NB4 (cell line): ENCODE measurements at regions not wholly inside any gene's neighbourhood (a gene's known extent, or its start where the extent isn't known, plus 50 kb on each side); places are given as distances from the start of the nearest gene placed in this dataset.
A peak's percentile ranks its signal among the peaks of the same experiment; 100 is the strongest.

ENCODE experiments used
- DNase-seq: peaks from one replicate; pipeline ENCODE4 v3.0.0; 2010; ENCODE audit warnings: low read depth
- H3K4me3 ChIP-seq: one replicate; pipeline ENCODE4 v1.5.1; 2011; ENCODE audit warnings: mild to moderate bottlenecking, low read depth, low read length, moderate library complexity
- MYC ChIP-seq: IDR thresholded peaks from 2 replicates; pipeline ENCODE4 v1.6.1; 2011; ENCODE audit warnings: low read depth, low read length
- POLR2A ChIP-seq: IDR thresholded peaks from 2 replicates; pipeline ENCODE4 v1.6.1; 2011; ENCODE audit warnings: mild to moderate bottlenecking; ENCODE audit not compliant: insufficient read length; ENCODE audit errors: extremely low read depth
- TF ChIP-seq, protein P1 (sequence below): IDR thresholded peaks from 2 replicates; pipeline ENCODE4 v1.6.1; 2011; ENCODE audit warnings: low read depth, low read length
- TF ChIP-seq, protein P2 (sequence below): IDR thresholded peaks from one replicate; pipeline ENCODE4 v1.5.1; 2012; ENCODE audit warnings: low read depth, low read length

DNA sequence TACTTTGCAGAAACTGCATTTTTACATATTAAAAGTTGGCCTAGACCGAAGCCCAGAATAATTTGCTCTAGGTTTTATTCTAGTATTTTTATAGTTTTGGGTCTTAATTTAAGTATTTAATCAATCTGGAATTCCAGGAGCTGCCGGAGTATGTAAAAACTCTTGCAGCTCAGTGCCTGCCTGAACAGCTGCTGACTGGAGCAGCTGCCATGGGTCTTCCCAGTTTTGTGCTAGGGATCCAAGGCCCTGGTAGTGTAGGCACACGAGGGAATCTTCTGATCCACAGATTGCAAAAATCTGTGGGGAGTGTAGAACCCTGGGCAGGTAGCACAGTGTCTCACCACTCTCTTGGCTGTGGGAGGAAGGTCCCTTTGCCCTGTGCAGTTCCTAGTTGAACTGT is 87.0 kb upstream of the HS3ST3A1 start:
- DNase-seq, result no peak
- no peak overlapping the region for H3K4me3 ChIP-seq
- TF ChIP-seq, protein P1, sequence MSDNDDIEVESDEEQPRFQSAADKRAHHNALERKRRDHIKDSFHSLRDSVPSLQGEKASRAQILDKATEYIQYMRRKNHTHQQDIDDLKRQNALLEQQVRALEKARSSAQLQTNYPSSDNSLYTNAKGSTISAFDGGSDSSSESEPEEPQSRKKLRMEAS, result no peak
- no peak for TF ChIP-seq MYC
- TF ChIP-seq, protein P2, sequence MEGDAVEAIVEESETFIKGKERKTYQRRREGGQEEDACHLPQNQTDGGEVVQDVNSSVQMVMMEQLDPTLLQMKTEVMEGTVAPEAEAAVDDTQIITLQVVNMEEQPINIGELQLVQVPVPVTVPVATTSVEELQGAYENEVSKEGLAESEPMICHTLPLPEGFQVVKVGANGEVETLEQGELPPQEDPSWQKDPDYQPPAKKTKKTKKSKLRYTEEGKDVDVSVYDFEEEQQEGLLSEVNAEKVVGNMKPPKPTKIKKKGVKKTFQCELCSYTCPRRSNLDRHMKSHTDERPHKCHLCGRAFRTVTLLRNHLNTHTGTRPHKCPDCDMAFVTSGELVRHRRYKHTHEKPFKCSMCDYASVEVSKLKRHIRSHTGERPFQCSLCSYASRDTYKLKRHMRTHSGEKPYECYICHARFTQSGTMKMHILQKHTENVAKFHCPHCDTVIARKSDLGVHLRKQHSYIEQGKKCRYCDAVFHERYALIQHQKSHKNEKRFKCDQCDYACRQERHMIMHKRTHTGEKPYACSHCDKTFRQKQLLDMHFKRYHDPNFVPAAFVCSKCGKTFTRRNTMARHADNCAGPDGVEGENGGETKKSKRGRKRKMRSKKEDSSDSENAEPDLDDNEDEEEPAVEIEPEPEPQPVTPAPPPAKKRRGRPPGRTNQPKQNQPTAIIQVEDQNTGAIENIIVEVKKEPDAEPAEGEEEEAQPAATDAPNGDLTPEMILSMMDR, result no peak
- no peak for TF ChIP-seq POLR2A

DNA sequence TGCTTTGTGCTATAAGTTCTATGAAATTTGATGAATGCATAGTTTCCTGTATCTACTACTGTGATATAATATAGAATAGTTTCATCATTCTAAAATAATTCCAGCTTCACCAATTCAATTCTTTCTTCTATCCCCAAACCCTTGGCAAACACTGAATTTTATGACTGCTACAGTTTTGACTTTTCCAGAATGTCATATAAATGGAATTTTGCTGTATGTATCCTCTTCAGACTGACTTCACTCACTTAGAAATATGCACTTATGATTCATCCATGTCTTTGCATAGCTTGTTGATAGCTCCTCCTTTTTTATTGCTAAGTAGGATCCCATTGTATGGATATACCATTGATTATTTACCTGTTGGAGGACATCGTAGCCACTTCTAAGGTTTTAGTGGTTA is 89.1 kb upstream of the HS3ST3A1 start:
- no peak for TF ChIP-seq POLR2A
- DNase-seq, result no peak

DNA sequence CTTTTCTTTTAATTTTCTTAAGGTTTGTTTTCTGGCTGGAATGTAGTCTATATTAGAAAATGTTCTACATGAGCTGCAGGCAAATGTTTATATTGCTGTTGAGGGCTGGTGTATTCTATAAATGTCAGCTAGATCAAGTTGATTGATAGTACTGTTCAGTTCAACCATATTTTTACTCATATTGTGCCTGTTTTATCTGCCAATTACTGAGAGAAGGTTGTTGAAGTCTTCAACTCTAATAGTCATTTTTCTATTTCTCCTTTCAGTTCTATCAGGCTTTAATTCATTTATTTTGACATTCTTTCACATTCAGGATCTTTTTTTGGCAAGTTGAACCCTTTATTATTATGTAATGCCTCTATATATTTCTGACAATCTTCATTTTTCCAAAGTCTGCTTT is 93.2 kb upstream of the HS3ST3A1 start:
- no peak overlapping the region for H3K4me3 ChIP-seq
- TF ChIP-seq, protein P2, result no peak
- TF ChIP-seq MYC (no peak), POLR2A (no peak)
- TF ChIP-seq, protein P1, result no peak
- DNase-seq, result no peak

More for the DNA sequence above, 89.1 kb upstream of the HS3ST3A1 start:
- no peak overlapping the region for H3K4me3 ChIP-seq

DNA sequence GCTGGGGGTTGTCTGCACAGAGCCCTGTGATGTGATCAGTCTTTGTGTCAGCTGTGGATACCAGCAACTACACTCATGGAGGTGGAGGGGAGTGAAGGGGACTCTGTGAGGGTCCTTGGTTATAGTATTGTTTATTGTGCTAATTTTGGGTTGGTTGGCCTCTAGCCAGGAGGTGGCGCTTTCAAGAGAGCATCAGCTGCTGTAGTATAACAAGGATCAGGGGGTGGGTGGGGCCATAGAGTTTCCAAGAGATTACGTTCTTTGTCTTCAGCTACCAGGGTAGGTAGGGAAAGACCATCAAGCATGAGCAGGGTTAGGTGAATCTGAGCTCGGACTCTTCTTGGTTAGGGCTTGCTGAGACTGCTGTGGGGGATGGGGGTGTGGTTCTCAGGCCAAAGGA is 97.1 kb upstream of the HS3ST3A1 start:
- TF ChIP-seq, protein P1, result no peak
- TF ChIP-seq, protein P2, result no peak
- TF ChIP-seq POLR2A, result no peak
- TF ChIP-seq MYC, result no peak
- H3K4me3 ChIP-seq, result no peak overlapping the region
- DNase-seq, result peak; percentile 14

DNA sequence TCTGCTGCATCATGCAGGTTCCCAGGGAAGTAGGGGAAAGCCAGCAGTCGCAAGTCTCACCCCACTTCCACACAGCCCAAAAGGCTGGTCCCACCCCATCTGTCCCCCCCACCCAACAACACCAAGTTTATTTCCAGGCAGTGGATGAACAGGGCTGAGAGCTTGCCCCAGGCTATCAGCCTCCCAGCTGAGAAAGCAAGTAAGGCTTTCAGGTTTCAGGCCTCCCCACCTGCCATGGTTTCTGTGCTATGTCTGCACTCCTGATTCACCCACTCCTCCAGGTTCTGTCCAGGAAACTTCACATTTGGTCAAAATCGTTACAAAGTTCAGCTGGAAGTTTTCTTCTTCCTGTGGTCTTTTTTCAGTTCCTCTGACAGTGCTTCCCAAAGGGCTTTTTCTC is 97.5 kb upstream of the HS3ST3A1 start:
- DNase-seq, result no peak
- no peak overlapping the region for H3K4me3 ChIP-seq
- TF ChIP-seq MYC (no peak), POLR2A (no peak)
- TF ChIP-seq, protein P2, result no peak

DNA sequence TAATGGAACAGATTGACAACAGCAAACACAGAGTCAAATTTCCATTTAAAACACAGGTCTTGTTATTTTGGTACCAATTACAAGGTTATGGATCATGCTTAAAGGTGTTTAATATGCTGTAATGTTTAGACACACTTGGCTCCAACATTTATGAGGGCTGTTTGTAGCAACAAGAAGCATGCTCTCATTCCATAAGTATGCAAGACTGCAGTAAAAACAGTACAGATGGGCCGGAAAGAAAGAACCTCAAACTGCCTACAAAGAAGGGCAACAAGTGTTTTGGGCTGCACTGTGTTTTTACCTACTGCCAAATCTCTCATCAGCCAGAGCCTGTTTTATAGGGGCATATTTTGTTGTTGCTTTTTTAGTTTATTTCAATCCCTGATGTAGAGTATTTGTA is 100.5 kb upstream of the HS3ST3A1 start:
- H3K4me3 ChIP-seq, result no peak overlapping the region
- no peak for DNase-seq
- TF ChIP-seq POLR2A (no peak), MYC (no peak)
- TF ChIP-seq, protein P1, result no peak
- TF ChIP-seq, protein P2, result no peak
